Liver (tissue), 7 donors: ENCODE measurements at regions not wholly inside any gene's neighbourhood (a gene's known extent, or its start where the extent isn't known, plus 50 kb on each side); places are given as distances from the start of the nearest gene placed in this dataset.

Source experiments
- DNase-seq: peaks from one replicate; pipeline ENCODE4 v3.0.0-alpha.2; 2017; ENCODE audit warnings: low spot score
- H3K27ac ChIP-seq, 2 donors: one replicate each; pipeline ENCODE4 v1.7.0; 2013; ENCODE audit warnings: inconsistent platforms in 2 of 2, low read length in 2 of 2, control low read depth in 1 of 2, low read depth in 1 of 2, mild to moderate bottlenecking in 1 of 2
- H3K27me3 ChIP-seq, 4 donors: one replicate each; pipeline versions ENCODE4 v1.6.1 to v1.7.0; 2013; ENCODE audit warnings: low read length in 3 of 4, inconsistent platforms in 1 of 4, mild to moderate bottlenecking in 1 of 4, moderate library complexity in 1 of 4; ENCODE audit not compliant: control insufficient read depth in 4 of 4, insufficient read depth in 4 of 4
- H3K36me3 ChIP-seq, 4 donors: one replicate each; pipeline versions ENCODE4 v1.6.1 to v1.7.0; 2013; ENCODE audit warnings: low read length in 3 of 4, mild to moderate bottlenecking in 3 of 4, low read depth in 1 of 4, moderate library complexity in 1 of 4; ENCODE audit not compliant: control insufficient read depth in 4 of 4, insufficient read depth in 3 of 4
- H3K4me1 ChIP-seq, 4 donors: one replicate each; pipeline versions ENCODE4 v1.6.1 to v1.7.0; 2013; ENCODE audit warnings: low read length in 3 of 4, mild to moderate bottlenecking in 3 of 4, moderate library complexity in 1 of 4; ENCODE audit not compliant: control insufficient read depth in 4 of 4, insufficient read depth in 4 of 4
- H3K4me3 ChIP-seq, 3 donors: one replicate each; pipeline versions ENCODE4 v1.6.1 to v1.7.0; 2013; ENCODE audit warnings: low read length in 3 of 3, control low read depth in 1 of 3, low read depth in 1 of 3, mild to moderate bottlenecking in 1 of 3
- H3K9ac ChIP-seq, 2 donors: one replicate each; pipeline ENCODE4 v1.7.0; 2013; ENCODE audit warnings: low read length in 2 of 2, mild to moderate bottlenecking in 2 of 2, moderate library complexity in 2 of 2, control low read depth in 1 of 2, low read depth in 1 of 2
- H3K9me3 ChIP-seq, 4 donors: one replicate each; pipeline versions ENCODE4 v1.6.1 to v1.7.0; 2013; ENCODE audit warnings: low read length in 3 of 4; ENCODE audit not compliant: control insufficient read depth in 4 of 4
- ATF3 ChIP-seq: IDR thresholded peaks from 2 replicates; pipeline ENCODE4 v1.6.1; 2016; ENCODE audit warnings: antibody characterized with exemption
- EGR1 ChIP-seq, 2 donors: IDR thresholded peaks; 2 replicates each; pipeline ENCODE4 v1.6.1; 2016 to 2018; ENCODE audit warnings: antibody characterized with exemption in 2 of 2, low read depth in 2 of 2
- GABPA ChIP-seq, 2 donors: IDR thresholded peaks in 1 of 2; conservative IDR thresholded peaks in 1 of 2; 2 replicates each; pipeline ENCODE4 v1.6.1; 2016; ENCODE audit warnings: antibody characterized with exemption in 2 of 2, mild to moderate bottlenecking in 1 of 2, moderate library complexity in 1 of 2
- MAX ChIP-seq: IDR thresholded peaks from 2 replicates; pipeline ENCODE4 v1.6.1; 2016; ENCODE audit warnings: antibody characterized with exemption
- RAD21 ChIP-seq, 2 donors: IDR thresholded peaks; 2 replicates each; pipeline ENCODE4 v1.6.1; 2016; ENCODE audit warnings: antibody characterized with exemption in 2 of 2, mild to moderate bottlenecking in 2 of 2
- REST ChIP-seq: IDR thresholded peaks from 2 replicates; pipeline ENCODE4 v1.6.1; 2016; ENCODE audit warnings: antibody characterized with exemption, mild to moderate bottlenecking
- RXRA ChIP-seq, 2 donors: IDR thresholded peaks; 2 replicates each; pipeline ENCODE4 v1.6.1; 2017 to 2018; ENCODE audit warnings: antibody characterized with exemption in 2 of 2, mild to moderate bottlenecking in 1 of 2
- TAF1 ChIP-seq: conservative IDR thresholded peaks from 2 replicates; pipeline ENCODE4 v1.6.1; 2016; ENCODE audit warnings: antibody characterized with exemption, mild to moderate bottlenecking
- WGBS: extraction: QIAGEN DNeasy Blood & Tissue Kit; methylation state at CpG from one replicate; pipeline ENCODE4 v1.1.7; 2013; 5-methylcytosine and 5-hydroxymethylcytosine counted together
- donor health status: healthy.
- donor health status: healthy.
- donor health status: healthy.
- donor health status: healthy.

- peaks cover 3 to 16% (median 3%) of the 10 kb centered on the region in 4 donors for H3K27me3 ChIP-seq
- no peak overlapping the region for H3K4me3 ChIP-seq
- TF ChIP-seq MAX (no peak), REST (no peak), RAD21 (IDR thresholded peaks at IDR 0.05) (no peak), TAF1 (no peak), EGR1 (IDR thresholded peaks at IDR 0.05; ENCODE audit: low read depth in 2 of 2) (no peak)
- peaks cover 0 to 3% (median 2%) of the 10 kb centered on the region in 4 donors for H3K9me3 ChIP-seq
- 42% methylated on average over 20 of the region's 20 CpGs for WGBS
- H3K36me3 ChIP-seq = no peaks in the 10 kb centered on the region
- H3K9ac ChIP-seq = no peak overlapping the region
- H3K4me1 ChIP-seq = no peaks in the 10 kb centered on the region
- DNase-seq = no peak
- no peak overlapping the region for H3K27ac ChIP-seq
Measured at GRCh38 chr12:113649256-113649830, 177.7 kb upstream of the LHX5 start.

- 80% methylated on average over 4 of the region's 4 CpGs for WGBS
- no peak for DNase-seq
- H3K27me3 ChIP-seq = peaks cover 3 to 20% (median 6%) of the 10 kb centered on the region in 4 donors
Measured at GRCh38 chr12:113647048-113647447, 175.4 kb upstream of the LHX5 start.

GRCh38 chr12:113645603-113646002 lies 173.9 kb upstream of the LHX5 start:
- no peaks in the 10 kb centered on the region for H3K9me3 ChIP-seq
- no peaks in the 10 kb centered on the region for H3K4me1 ChIP-seq
- 44% methylated on average over 14 of the region's 14 CpGs for WGBS
- H3K4me3 ChIP-seq = no peak overlapping the region
- H3K27me3 ChIP-seq = peaks cover 3 to 20% (median 6%) of the 10 kb centered on the region in 4 donors
- no peak overlapping the region for H3K9ac ChIP-seq
- TF ChIP-seq REST (no peak), ATF3 (no peak), GABPA (IDR thresholded peaks at IDR 0.05 in 1 of 2, conservative IDR thresholded peaks at IDR 0.05 in 1 of 2) (no peak)
- DNase-seq = no peak
- no peaks in the 10 kb centered on the region for H3K36me3 ChIP-seq
- H3K27ac ChIP-seq = no peak overlapping the region

More at GRCh38 chr12:113647048-113647447, 175.4 kb upstream of the LHX5 start:
- H3K9me3 ChIP-seq = no peaks in the 10 kb centered on the region
- H3K9ac ChIP-seq = no peak overlapping the region
- TF ChIP-seq RAD21 (IDR thresholded peaks at IDR 0.05) (peak; percentile 17 to 39), RXRA (IDR thresholded peaks at IDR 0.05) (no peak)
- H3K27ac ChIP-seq = no peak overlapping the region
- no peaks in the 10 kb centered on the region for H3K36me3 ChIP-seq
- H3K4me3 ChIP-seq = no peak overlapping the region
- no peaks in the 10 kb centered on the region for H3K4me1 ChIP-seq
